WTC11 (cell line): ENCODE measurements at regions not wholly inside any gene's neighbourhood (a gene's known extent, or its start where the extent isn't known, plus 50 kb on each side); places are given as distances from the start of the nearest gene placed in this dataset.

ENCODE experiments used
- ATAC-seq: fragments of 200-7000 bp; cut with Tn5 transposase; 2 replicates; pipeline ENCODE4 v1.10.0; 2021; ENCODE audit warnings: mild to moderate bottlenecking, moderate library complexity
- CTCF ChIA-PET: fragments of 300-600 bp; sonication (Branson Sonifier 250); formaldehyde crosslinking; loops from one replicate; lab custom pipeline; 2021; ENCODE audit warnings: antibody characterized with exemption; lab: Charles Lee
- POLR2A ChIA-PET: fragments of 350-600 bp; sonication (Branson Sonifier 250); formaldehyde crosslinking; loops from one replicate; lab custom pipeline; 2021; ENCODE audit warnings: antibody characterized with exemption; lab: Charles Lee
- DNase-seq: peaks from one replicate; pipeline ENCODE4 v3.0.0; 2021; ENCODE audit warnings: low spot score
- H3K27ac Mint-ChIP-seq: 2 replicates; pipeline ENCODE4 v1.8.0; 2021; ENCODE audit warnings: mixed read lengths
- H3K27me3 Mint-ChIP-seq: 2 replicates; pipeline ENCODE4 v1.8.0; 2021; ENCODE audit warnings: low read depth, mild to moderate bottlenecking, moderate library complexity, mixed read lengths
- H3K36me3 Mint-ChIP-seq: 2 replicates; pipeline ENCODE4 v1.8.0; 2021; ENCODE audit warnings: mixed read lengths
- H3K4me1 Mint-ChIP-seq: 2 replicates; pipeline ENCODE4 v1.8.0; 2022; ENCODE audit warnings: mixed read lengths
- H3K4me3 Mint-ChIP-seq: 2 replicates; pipeline ENCODE4 v1.8.0; 2021; ENCODE audit warnings: mild to moderate bottlenecking, moderate library complexity, mixed read lengths
- H3K9me3 Mint-ChIP-seq: 2 replicates; pipeline ENCODE4 v1.8.0; 2021; ENCODE audit warnings: mixed read lengths
- CREM ChIP-seq: sonication (generic); formaldehyde crosslinking; IDR thresholded peaks from 2 replicates; pipeline ENCODE4 v1.8.1; 2022; ENCODE audit warnings: mild to moderate bottlenecking, missing genetic modification reagents, moderate library complexity
- FOXJ3 ChIP-seq: sonication (generic); formaldehyde crosslinking; IDR thresholded peaks from 2 replicates; pipeline ENCODE4 v1.9.0; 2021; ENCODE audit warnings: missing genetic modification reagents, mild to moderate bottlenecking, borderline replicate concordance
- FOXK1 ChIP-seq: sonication (generic); formaldehyde crosslinking; IDR thresholded peaks from 2 replicates; pipeline ENCODE4 v1.8.0; 2022; ENCODE audit warnings: mild to moderate bottlenecking, moderate library complexity, missing genetic modification reagents
- FOXP1 ChIP-seq: sonication (generic); formaldehyde crosslinking; IDR thresholded peaks from 2 replicates; pipeline ENCODE4 v1.8.0; 2022; ENCODE audit warnings: missing genetic modification reagents, mild to moderate bottlenecking, moderate library complexity, borderline replicate concordance
- JAZF1 ChIP-seq: fragments of 250-450 bp; sonication (Bioruptor Pico); IDR thresholded peaks from 2 replicates; pipeline ENCODE4 v1.9.0; 2021; ENCODE audit warnings: moderate library complexity, mild to moderate bottlenecking, inconsistent platforms
- KAT7 ChIP-seq: sonication (generic); formaldehyde crosslinking; IDR thresholded peaks from 2 replicates; pipeline ENCODE4 v1.8.1; 2023; ENCODE audit warnings: missing genetic modification reagents, mild to moderate bottlenecking, borderline replicate concordance
- NFYB ChIP-seq: sonication (generic); formaldehyde crosslinking; conservative IDR thresholded peaks from 2 replicates; pipeline ENCODE4 v1.8.0; 2022; ENCODE audit warnings: low read depth, missing genetic modification reagents
- ZNF317 ChIP-seq: sonication (generic); formaldehyde crosslinking; IDR thresholded peaks from 2 replicates; pipeline ENCODE4 v1.8.1; 2023; ENCODE audit warnings: low read depth, mild to moderate bottlenecking, moderate library complexity, missing genetic modification reagents, borderline replicate concordance
- ZNF416 ChIP-seq: fragments of 250-450 bp; sonication (Bioruptor Pico); IDR thresholded peaks from 2 replicates; pipeline ENCODE4 v1.9.0; 2021; ENCODE audit warnings: mild to moderate bottlenecking, inconsistent platforms
- ZNF423 ChIP-seq: fragments of 250-450 bp; sonication (Bioruptor Pico); IDR thresholded peaks from 2 replicates; pipeline ENCODE4 v2.1.2; 2022; ENCODE audit warnings: mild to moderate bottlenecking, moderate library complexity
- TF ChIP-seq, protein P1 (sequence below): sonication (generic); formaldehyde crosslinking; IDR thresholded peaks from 2 replicates; pipeline ENCODE4 v1.8.0; 2023; ENCODE audit warnings: missing genetic modification reagents
- TF ChIP-seq, protein P2 (sequence below): sonication (generic); formaldehyde crosslinking; IDR thresholded peaks from 2 replicates; pipeline ENCODE4 v1.8.1; 2023; ENCODE audit warnings: mild to moderate bottlenecking, missing genetic modification reagents
- TF ChIP-seq, protein P3 (sequence below): fragments of 250-450 bp; sonication (Bioruptor Pico); IDR thresholded peaks from 2 replicates; pipeline ENCODE4 v1.9.0; 2021; ENCODE audit warnings: mild to moderate bottlenecking, borderline replicate concordance
- TF ChIP-seq, protein P4 (sequence below): sonication (generic); formaldehyde crosslinking; IDR thresholded peaks from 2 replicates; pipeline ENCODE4 v1.8.0; 2023; ENCODE audit warnings: mild to moderate bottlenecking, missing genetic modification reagents

DNA sequence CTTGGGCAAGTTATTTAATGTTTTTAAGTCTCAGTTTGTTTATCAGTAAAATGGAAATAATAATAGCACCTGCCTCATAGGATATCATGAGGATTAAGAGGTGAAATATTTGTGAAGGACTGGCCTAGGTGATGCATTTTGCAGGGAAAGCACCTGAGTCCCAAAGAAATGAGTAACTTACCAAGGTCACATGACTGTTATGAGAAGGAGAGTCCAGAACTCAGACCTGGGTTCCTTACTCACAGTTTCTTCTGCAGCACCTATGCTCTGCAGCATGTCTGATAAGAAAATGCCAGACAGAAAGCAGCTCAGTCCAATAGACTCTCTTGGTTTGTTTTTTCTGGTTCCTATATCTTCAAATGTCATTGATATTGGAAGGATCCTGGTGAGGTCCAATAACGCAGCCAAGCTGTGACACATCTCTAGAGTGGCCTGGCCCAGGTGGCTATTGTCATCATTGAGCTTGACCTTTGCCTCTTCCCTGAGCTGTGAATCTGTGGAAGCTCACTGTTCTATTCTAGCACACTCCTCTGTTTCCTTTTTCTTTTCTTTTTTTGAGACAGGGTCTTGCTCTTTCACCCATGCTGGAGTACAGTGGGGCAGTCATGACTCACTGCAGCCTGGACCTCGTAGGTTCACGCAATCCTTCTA is 174.7 kb upstream of the NAV2 start (continued):
- TF ChIP-seq, protein P1, sequence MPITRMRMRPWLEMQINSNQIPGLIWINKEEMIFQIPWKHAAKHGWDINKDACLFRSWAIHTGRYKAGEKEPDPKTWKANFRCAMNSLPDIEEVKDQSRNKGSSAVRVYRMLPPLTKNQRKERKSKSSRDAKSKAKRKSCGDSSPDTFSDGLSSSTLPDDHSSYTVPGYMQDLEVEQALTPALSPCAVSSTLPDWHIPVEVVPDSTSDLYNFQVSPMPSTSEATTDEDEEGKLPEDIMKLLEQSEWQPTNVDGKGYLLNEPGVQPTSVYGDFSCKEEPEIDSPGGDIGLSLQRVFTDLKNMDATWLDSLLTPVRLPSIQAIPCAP (CRISPR knock-in tag), result no peak
- TF ChIP-seq, protein P2, sequence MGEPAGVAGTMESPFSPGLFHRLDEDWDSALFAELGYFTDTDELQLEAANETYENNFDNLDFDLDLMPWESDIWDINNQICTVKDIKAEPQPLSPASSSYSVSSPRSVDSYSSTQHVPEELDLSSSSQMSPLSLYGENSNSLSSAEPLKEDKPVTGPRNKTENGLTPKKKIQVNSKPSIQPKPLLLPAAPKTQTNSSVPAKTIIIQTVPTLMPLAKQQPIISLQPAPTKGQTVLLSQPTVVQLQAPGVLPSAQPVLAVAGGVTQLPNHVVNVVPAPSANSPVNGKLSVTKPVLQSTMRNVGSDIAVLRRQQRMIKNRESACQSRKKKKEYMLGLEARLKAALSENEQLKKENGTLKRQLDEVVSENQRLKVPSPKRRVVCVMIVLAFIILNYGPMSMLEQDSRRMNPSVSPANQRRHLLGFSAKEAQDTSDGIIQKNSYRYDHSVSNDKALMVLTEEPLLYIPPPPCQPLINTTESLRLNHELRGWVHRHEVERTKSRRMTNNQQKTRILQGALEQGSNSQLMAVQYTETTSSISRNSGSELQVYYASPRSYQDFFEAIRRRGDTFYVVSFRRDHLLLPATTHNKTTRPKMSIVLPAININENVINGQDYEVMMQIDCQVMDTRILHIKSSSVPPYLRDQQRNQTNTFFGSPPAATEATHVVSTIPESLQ (CRISPR knock-in tag), result no peak
- TF ChIP-seq, protein P3, sequence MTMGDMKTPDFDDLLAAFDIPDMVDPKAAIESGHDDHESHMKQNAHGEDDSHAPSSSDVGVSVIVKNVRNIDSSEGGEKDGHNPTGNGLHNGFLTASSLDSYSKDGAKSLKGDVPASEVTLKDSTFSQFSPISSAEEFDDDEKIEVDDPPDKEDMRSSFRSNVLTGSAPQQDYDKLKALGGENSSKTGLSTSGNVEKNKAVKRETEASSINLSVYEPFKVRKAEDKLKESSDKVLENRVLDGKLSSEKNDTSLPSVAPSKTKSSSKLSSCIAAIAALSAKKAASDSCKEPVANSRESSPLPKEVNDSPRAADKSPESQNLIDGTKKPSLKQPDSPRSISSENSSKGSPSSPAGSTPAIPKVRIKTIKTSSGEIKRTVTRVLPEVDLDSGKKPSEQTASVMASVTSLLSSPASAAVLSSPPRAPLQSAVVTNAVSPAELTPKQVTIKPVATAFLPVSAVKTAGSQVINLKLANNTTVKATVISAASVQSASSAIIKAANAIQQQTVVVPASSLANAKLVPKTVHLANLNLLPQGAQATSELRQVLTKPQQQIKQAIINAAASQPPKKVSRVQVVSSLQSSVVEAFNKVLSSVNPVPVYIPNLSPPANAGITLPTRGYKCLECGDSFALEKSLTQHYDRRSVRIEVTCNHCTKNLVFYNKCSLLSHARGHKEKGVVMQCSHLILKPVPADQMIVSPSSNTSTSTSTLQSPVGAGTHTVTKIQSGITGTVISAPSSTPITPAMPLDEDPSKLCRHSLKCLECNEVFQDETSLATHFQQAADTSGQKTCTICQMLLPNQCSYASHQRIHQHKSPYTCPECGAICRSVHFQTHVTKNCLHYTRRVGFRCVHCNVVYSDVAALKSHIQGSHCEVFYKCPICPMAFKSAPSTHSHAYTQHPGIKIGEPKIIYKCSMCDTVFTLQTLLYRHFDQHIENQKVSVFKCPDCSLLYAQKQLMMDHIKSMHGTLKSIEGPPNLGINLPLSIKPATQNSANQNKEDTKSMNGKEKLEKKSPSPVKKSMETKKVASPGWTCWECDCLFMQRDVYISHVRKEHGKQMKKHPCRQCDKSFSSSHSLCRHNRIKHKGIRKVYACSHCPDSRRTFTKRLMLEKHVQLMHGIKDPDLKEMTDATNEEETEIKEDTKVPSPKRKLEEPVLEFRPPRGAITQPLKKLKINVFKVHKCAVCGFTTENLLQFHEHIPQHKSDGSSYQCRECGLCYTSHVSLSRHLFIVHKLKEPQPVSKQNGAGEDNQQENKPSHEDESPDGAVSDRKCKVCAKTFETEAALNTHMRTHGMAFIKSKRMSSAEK, result no peak
- no peak for TF ChIP-seq JAZF1 (CRISPR knock-in tag)
- no peak for TF ChIP-seq FOXJ3
- TF ChIP-seq FOXP1 (CRISPR knock-in tag), result no peak

DNA sequence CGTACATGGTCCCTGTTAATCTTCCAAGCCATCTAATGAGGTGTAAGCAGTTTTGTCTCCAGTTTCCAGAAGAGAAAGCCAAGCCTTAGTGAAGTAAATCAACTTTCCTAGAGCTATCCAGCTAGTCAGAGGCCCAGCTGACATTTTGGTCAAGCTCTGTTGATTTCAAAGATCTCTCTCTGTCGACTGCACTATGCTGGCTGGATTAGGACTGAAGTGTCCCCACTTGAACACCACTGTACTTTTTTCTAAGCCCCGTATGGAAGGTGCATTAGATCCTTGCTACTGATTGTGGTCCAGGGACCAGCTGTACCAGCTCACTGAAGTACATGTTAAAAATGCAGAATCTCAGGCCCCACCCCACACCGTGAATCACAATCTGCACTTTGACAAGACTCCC is 176.5 kb upstream of the NAV2 start:
- Mint-ChIP-seq H3K4me3 (no peak overlapping the region), H3K27ac (no peak overlapping the region), H3K4me1 (no peaks in the 10 kb centered on the region), H3K36me3 (no peaks in the 10 kb centered on the region), H3K27me3 (peaks cover 2% of the 10 kb centered on the region; the same call in 1 of the 2 replicates), H3K9me3 (no peaks in the 10 kb centered on the region)
- POLR2A ChIA-PET, result no interaction called here
- TF ChIP-seq FOXP1 (CRISPR knock-in tag), result no peak
- TF ChIP-seq, protein P4, sequence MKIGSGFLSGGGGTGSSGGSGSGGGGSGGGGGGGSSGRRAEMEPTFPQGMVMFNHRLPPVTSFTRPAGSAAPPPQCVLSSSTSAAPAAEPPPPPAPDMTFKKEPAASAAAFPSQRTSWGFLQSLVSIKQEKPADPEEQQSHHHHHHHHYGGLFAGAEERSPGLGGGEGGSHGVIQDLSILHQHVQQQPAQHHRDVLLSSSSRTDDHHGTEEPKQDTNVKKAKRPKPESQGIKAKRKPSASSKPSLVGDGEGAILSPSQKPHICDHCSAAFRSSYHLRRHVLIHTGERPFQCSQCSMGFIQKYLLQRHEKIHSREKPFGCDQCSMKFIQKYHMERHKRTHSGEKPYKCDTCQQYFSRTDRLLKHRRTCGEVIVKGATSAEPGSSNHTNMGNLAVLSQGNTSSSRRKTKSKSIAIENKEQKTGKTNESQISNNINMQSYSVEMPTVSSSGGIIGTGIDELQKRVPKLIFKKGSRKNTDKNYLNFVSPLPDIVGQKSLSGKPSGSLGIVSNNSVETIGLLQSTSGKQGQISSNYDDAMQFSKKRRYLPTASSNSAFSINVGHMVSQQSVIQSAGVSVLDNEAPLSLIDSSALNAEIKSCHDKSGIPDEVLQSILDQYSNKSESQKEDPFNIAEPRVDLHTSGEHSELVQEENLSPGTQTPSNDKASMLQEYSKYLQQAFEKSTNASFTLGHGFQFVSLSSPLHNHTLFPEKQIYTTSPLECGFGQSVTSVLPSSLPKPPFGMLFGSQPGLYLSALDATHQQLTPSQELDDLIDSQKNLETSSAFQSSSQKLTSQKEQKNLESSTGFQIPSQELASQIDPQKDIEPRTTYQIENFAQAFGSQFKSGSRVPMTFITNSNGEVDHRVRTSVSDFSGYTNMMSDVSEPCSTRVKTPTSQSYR (CRISPR knock-in tag), result no peak
- no peak for TF ChIP-seq ZNF317
- no peak for TF ChIP-seq ZNF416 (CRISPR knock-in tag)
- no peak for TF ChIP-seq KAT7 (CRISPR knock-in tag)
- TF ChIP-seq CREM, result no peak
- CTCF ChIA-PET, result interaction anchor here (1.4 kb wide), 1 partner anchor 21 kb away, joined by 4 read pairs; no protein-coding TSS in a partner anchor
- ATAC-seq, result no peak
- DNase-seq, result no peak

DNA sequence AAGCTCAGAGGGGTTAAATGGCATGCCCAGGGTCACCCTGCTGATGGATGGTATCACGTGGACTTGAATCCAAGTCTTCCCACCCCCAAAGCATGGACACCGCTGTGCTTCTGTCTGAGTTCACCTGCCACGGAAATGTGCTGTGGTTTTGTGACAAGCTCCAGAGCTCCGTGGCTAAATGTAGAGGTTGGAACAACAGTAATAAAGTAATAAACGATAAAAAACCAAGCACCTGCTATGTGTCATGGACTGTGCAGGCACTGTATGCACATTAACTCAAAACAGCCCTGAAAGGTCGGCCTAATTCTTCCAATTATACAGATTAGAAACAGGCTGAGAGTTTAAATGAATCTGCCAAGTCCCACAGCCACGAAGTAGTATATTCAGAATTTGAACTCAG is 182.1 kb upstream of the NAV2 start:
- Mint-ChIP-seq H3K27ac (no peak overlapping the region), H3K4me3 (no peak overlapping the region), H3K27me3 (no peaks in the 10 kb centered on the region; the same call in 1 of the 2 replicates), H3K36me3 (no peaks in the 10 kb centered on the region), H3K9me3 (no peaks in the 10 kb centered on the region), H3K4me1 (peaks cover 22% of the 10 kb centered on the region)
- ChIA-PET CTCF (no interaction called here), POLR2A (no interaction called here)
- DNase-seq, result no peak
- ATAC-seq, result no peak
- TF ChIP-seq FOXK1 (CRISPR knock-in tag) (no peak), ZNF423 (CRISPR knock-in tag) (no peak), NFYB (no peak), JAZF1 (CRISPR knock-in tag) (no peak)
